ENCODE measurements at regions not wholly inside any gene's neighbourhood (a gene's known extent, or its start where the extent isn't known, plus 50 kb on each side); places are given as distances from the start of the nearest gene placed in this dataset.
"Not testable (repeated sequence)": the region's sequence is repeated elsewhere in the genome, so short reads cannot be mapped to it uniquely, and the experiment has no call there.

GRCh38 chr10:94257407-94257806 is 105.3 kb downstream of the NOC3L start:
- not testable (repeated sequence) for TF ChIP-seq CTCF (IDR thresholded peaks at IDR 0.05); POLR2AphosphoS5 (IDR thresholded peaks at IDR 0.05; ENCODE audit: insufficient read depth in 1 of 2, low read depth in 1 of 2); POLR2A (IDR thresholded peaks at IDR 0.05)

Data from vagina (tissue), 2 donors.